ENCODE measurements at regions not wholly inside any gene's neighbourhood (a gene's known extent, or its start where the extent isn't known, plus 50 kb on each side); places are given as distances from the start of the nearest gene placed in this dataset.

DNA sequence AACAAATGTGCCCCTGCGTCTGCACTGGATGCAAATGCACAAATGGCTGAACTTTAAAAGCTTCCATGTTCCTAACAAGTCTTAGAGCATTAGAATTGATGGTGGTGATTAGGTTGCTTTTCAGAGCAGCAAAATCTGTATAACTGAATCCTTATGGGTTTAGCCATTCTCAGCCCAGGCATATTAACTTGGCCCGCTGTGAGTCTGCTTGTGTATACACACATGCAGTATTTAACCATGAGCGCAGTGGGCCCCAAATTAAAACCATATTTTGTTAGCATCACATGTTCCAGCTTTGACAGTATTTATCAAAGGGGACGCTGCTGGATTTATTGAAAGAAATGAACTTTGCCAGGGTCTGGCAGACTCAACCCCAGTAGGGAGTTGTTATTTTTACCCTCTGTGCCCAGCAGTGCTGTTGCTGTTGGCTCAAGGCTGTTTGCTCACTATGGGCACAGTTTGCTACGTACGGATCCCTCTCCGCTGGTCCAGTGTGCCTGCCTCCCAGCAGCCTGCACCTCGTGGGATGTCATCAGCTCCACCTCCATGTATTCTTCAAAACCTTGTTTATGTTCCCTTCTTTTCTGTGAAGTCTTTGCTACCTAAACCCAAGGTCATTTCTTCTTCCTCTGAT lies 144.7 kb downstream of the QRSL1 start:
- no TSS peak for BruUV-seq (replicated peaks)
- Histone ChIP-seq H3K4me1 (ENCODE audit: control insufficient read depth, insufficient read depth, low read length) (no peaks in the 10 kb centered on the region), H3K4me2 (ENCODE audit: control insufficient read depth, insufficient read depth) (no peak overlapping the region), H3K9ac (ENCODE audit: control insufficient read depth, insufficient read depth, low read length) (no peak overlapping the region), H2AFZ (ENCODE audit: control insufficient read depth, low read depth, low read length) (no peak overlapping the region), H3K79me2 (ENCODE audit: control insufficient read depth, insufficient read depth, low read length) (no peaks in the 10 kb centered on the region), H3K27ac (ENCODE audit: control insufficient read depth, insufficient read depth) (no peak overlapping the region), H3K9me3 (replicated peaks; ENCODE audit: control insufficient read depth, insufficient read depth, low read length) (no peaks in the 10 kb centered on the region; the same call in 2 of the 3 replicates), H4K20me1 (ENCODE audit: control insufficient read depth, insufficient read depth) (no peaks in the 10 kb centered on the region), H3K4me3 (no peak overlapping the region), H3K36me3 (ENCODE audit: control insufficient read depth in 2 of 2, insufficient read depth in 2 of 2, low read length in 1 of 2) (no peaks in the 10 kb centered on the region), H3K27me3 (replicated peaks in 1 of 2; ENCODE audit: control insufficient read depth in 2 of 2, insufficient read depth in 2 of 2, low read length in 1 of 2) (no peaks in the 10 kb centered on the region)
- CTCF ChIA-PET: interaction anchor here (1.5 kb wide), 1 partner anchor 166 kb away, joined by 3 read pairs; no protein-coding TSS in a partner anchor
- TF ChIP-seq NR2C2 (IDR thresholded peaks at IDR 0.05; ENCODE audit: borderline replicate concordance, control insufficient read depth, insufficient read length, low read depth): no peak
- POLR2A ChIA-PET: no interaction called here
- SMC1A ChIA-PET (ENCODE audit: uncharacterized antibody, unreplicated experiment): interaction anchor here (1.0 kb wide), 1 partner anchor 165 kb away, joined by 3 read pairs; no protein-coding TSS in a partner anchor
- in situ Hi-C loops (cut with MboI): no loop called here
- DNase-seq (ENCODE audit: low read depth, low spot score) (no peak), ATAC-seq (no peak), FAIRE-seq (no peak)
- RAD21 ChIA-PET (ENCODE audit: unreplicated experiment): no interaction called here
- intact Hi-C loops (cut with micrococcal nuclease; ENCODE audit: unreplicated experiment): no loop called here
- WGBS (ENCODE audit: insufficient coverage, insufficient replicate concordance, low lambda C conversion rate, missing lambda C conversion rate): 61% methylated on average over 8 of the region's 8 CpGs

DNA sequence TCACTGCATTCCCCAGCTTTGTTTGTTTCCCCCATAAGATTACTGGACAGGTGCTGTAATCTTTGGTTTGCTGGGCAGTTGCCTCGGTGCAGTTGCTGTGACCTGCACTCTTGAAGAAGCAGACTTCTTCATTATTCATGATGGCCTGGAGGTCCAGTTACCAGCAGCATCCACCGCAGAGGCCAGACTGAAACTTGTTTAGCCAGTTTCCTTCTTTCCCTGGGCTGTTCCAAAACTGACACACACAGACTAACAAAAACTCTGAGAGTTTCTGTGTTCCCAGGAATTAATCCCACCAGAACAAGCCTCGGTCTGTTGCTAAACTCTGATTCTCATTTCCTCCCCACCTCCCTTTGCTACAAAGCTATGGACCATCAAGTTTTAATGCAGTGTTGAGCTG lies 144.1 kb downstream of the QRSL1 start:
- RAD21 ChIA-PET (ENCODE audit: unreplicated experiment): interaction anchor here (0.6 kb wide), 1 partner anchor 148 kb away, joined by 3 read pairs; no protein-coding TSS in a partner anchor
- FAIRE-seq (no peak), DNase-seq (ENCODE audit: low read depth, low spot score) (no peak), ATAC-seq (no peak)
- Histone ChIP-seq H3K27me3 (replicated peaks in 1 of 2; ENCODE audit: control insufficient read depth in 2 of 2, insufficient read depth in 2 of 2, low read length in 1 of 2) (no peaks in the 10 kb centered on the region), H3K79me2 (ENCODE audit: control insufficient read depth, insufficient read depth, low read length) (no peaks in the 10 kb centered on the region), H3K9me3 (replicated peaks; ENCODE audit: control insufficient read depth, insufficient read depth, low read length) (no peaks in the 10 kb centered on the region; the same call in 2 of the 3 replicates), H3K27ac (ENCODE audit: control insufficient read depth, insufficient read depth) (no peak overlapping the region), H4K20me1 (ENCODE audit: control insufficient read depth, insufficient read depth) (no peaks in the 10 kb centered on the region), H3K4me1 (ENCODE audit: control insufficient read depth, insufficient read depth, low read length) (no peaks in the 10 kb centered on the region), H3K36me3 (ENCODE audit: control insufficient read depth in 2 of 2, insufficient read depth in 2 of 2, low read length in 1 of 2) (no peaks in the 10 kb centered on the region), H3K4me3 (no peak overlapping the region), H2AFZ (ENCODE audit: control insufficient read depth, low read depth, low read length) (no peak overlapping the region), H3K9ac (ENCODE audit: control insufficient read depth, insufficient read depth, low read length) (no peak overlapping the region), H3K4me2 (ENCODE audit: control insufficient read depth, insufficient read depth) (no peak overlapping the region)
- CTCF ChIA-PET: interaction anchor here (1.5 kb wide), 1 partner anchor 165 kb away, joined by 3 read pairs; no protein-coding TSS in a partner anchor
- TF ChIP-seq ATF7 (IDR thresholded peaks at IDR 0.05; ENCODE audit: low read depth) (no peak), SUPT20H (IDR thresholded peaks at IDR 0.05; ENCODE audit: borderline replicate concordance, control insufficient read depth, low read depth, low read length) (no peak), SPI1 (IDR thresholded peaks at IDR 0.05; ENCODE audit: borderline replicate concordance, insufficient read depth, low read depth, low read length) (no peak), STAT3 (IDR thresholded peaks at IDR 0.05; ENCODE audit: low read depth, low read length) (no peak), IKZF2 (IDR thresholded peaks at IDR 0.05) (no peak), POLR2AphosphoS2 (IDR thresholded peaks at IDR 0.05; ENCODE audit: low read depth, low read length) (no peak), IRF4 (IDR thresholded peaks at IDR 0.05; ENCODE audit: low read depth, low read length) (no peak), ESRRA (IDR thresholded peaks at IDR 0.05; ENCODE audit: low read length) (no peak), NFIC (IDR thresholded peaks at IDR 0.05; ENCODE audit: low read depth, low read length) (no peak), CHD2 (IDR thresholded peaks at IDR 0.05; ENCODE audit: borderline replicate concordance, low read depth, low read length) (no peak), JUNB (IDR thresholded peaks at IDR 0.05) (no peak), SREBF1 (IDR thresholded peaks at IDR 0.05; ENCODE audit: low read length) (no peak), RUNX3 (IDR thresholded peaks at IDR 0.05; ENCODE audit: low read length) (no peak), NFXL1 (IDR thresholded peaks at IDR 0.05; ENCODE audit: borderline replicate concordance) (no peak), SIN3A (IDR thresholded peaks at IDR 0.05; ENCODE audit: low read depth, low read length) (no peak), FOXK2 (IDR thresholded peaks at IDR 0.05) (no peak)
- TF ChIP-seq, protein P1, sequence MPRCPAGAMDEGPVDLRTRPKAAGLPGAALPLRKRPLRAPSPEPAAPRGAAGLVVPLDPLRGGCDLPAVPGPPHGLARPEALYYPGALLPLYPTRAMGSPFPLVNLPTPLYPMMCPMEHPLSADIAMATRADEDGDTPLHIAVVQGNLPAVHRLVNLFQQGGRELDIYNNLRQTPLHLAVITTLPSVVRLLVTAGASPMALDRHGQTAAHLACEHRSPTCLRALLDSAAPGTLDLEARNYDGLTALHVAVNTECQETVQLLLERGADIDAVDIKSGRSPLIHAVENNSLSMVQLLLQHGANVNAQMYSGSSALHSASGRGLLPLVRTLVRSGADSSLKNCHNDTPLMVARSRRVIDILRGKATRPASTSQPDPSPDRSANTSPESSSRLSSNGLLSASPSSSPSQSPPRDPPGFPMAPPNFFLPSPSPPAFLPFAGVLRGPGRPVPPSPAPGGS (IDR thresholded peaks at IDR 0.05; ENCODE audit: borderline replicate concordance, insufficient read depth, low read depth, low read length, poor library complexity, severe bottlenecking): no peak
- WGBS (ENCODE audit: insufficient coverage, insufficient replicate concordance, low lambda C conversion rate, missing lambda C conversion rate): 41% methylated on average over 3 of the region's 3 CpGs
- SMC1A ChIA-PET (ENCODE audit: uncharacterized antibody, unreplicated experiment): no interaction called here
- in situ Hi-C loops (cut with MboI) (no loop called here), intact Hi-C loops (cut with micrococcal nuclease; ENCODE audit: unreplicated experiment) (no loop called here)
- POLR2A ChIA-PET: no interaction called here
- no TSS peak for BruUV-seq (replicated peaks)
